Gastroesophageal sphincter (tissue), 3 donors: ENCODE measurements at regions not wholly inside any gene's neighbourhood (a gene's known extent, or its start where the extent isn't known, plus 50 kb on each side); places are given as distances from the start of the nearest gene placed in this dataset.

Experiments used
- POLR2A ChIP-seq, 2 donors: fragments of 450-650 bp; IDR thresholded peaks; one replicate each; pipeline ENCODE4 v1.6.1; 2017; ENCODE audit warnings: antibody characterized with exemption in 2 of 2, mild to moderate bottlenecking in 2 of 2, moderate library complexity in 1 of 2
- TF ChIP-seq, protein P1 (sequence below), 4 experiments: fragments of 200-600 bp in 2 of 4; fragments of 450-650 bp in 2 of 4; sonication (generic) in 1 of 4; IDR thresholded peaks; one replicate each; pipeline ENCODE4 v1.5.1; 2017 to 2019; ENCODE audit warnings: antibody characterized with exemption in 4 of 4, mild to moderate bottlenecking in 2 of 4, moderate library complexity in 2 of 4

DNA sequence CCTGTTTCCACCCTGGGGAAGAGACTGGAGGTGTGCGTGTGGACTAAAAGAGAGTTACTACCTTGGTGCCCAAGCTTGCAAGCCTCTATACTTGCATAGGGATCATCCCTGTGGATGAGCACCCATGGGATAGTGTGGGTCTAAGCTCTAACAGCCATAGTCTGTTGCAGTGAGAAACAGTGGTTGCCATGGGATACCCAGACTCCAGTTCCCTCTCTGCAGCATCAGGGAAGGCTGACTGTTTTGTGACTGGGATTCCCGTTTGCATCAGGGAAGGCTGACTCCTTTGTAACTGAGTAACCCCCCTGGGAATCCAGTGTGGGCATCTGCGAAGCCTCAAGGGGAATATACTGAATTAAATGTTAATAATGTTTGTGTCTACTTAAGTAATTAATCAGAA lies 196.1 kb downstream of the ZNF621 start:
- no peak for TF ChIP-seq POLR2A (IDR thresholded peaks at IDR 0.05)
- TF ChIP-seq, protein P1, sequence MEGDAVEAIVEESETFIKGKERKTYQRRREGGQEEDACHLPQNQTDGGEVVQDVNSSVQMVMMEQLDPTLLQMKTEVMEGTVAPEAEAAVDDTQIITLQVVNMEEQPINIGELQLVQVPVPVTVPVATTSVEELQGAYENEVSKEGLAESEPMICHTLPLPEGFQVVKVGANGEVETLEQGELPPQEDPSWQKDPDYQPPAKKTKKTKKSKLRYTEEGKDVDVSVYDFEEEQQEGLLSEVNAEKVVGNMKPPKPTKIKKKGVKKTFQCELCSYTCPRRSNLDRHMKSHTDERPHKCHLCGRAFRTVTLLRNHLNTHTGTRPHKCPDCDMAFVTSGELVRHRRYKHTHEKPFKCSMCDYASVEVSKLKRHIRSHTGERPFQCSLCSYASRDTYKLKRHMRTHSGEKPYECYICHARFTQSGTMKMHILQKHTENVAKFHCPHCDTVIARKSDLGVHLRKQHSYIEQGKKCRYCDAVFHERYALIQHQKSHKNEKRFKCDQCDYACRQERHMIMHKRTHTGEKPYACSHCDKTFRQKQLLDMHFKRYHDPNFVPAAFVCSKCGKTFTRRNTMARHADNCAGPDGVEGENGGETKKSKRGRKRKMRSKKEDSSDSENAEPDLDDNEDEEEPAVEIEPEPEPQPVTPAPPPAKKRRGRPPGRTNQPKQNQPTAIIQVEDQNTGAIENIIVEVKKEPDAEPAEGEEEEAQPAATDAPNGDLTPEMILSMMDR (IDR thresholded peaks at IDR 0.05), result no peak
